Fibroblast of lung (primary cell): ENCODE measurements at regions not wholly inside any gene's neighbourhood (a gene's known extent, or its start where the extent isn't known, plus 50 kb on each side); places are given as distances from the start of the nearest gene placed in this dataset.

ENCODE experiments used
- DNase-seq, 2 donors: peaks; one replicate each; pipeline versions ENCODE4 v3.0.0 to v3.0.0-alpha.2; 2010; ENCODE audit warnings: low read depth in 2 of 2
- H2AFZ ChIP-seq: 2 replicates; pipeline ENCODE4 v1.5.1; 2012; ENCODE audit warnings: low read length, control low read depth, inconsistent platforms
- H3K27ac ChIP-seq: 2 replicates; pipeline ENCODE4 v1.5.1; 2011; ENCODE audit warnings: low read length, control low read depth; ENCODE audit not compliant: insufficient read depth
- H3K27me3 ChIP-seq: 2 replicates; pipeline ENCODE4 v1.5.1; 2011; ENCODE audit warnings: mild to moderate bottlenecking, low read length; ENCODE audit not compliant: control insufficient read depth, insufficient read depth
- H3K36me3 ChIP-seq: 2 replicates; pipeline ENCODE4 v1.5.1; 2011; ENCODE audit warnings: low read length; ENCODE audit not compliant: control insufficient read depth, insufficient read depth
- H3K4me1 ChIP-seq: 2 replicates; pipeline ENCODE4 v1.5.1; 2011; ENCODE audit warnings: low read length; ENCODE audit not compliant: control insufficient read depth, insufficient read depth; ENCODE audit errors: extremely low read depth
- H3K4me2 ChIP-seq: 2 replicates; pipeline ENCODE4 v1.5.1; 2011; ENCODE audit warnings: low read length, control low read depth; ENCODE audit not compliant: insufficient read depth; ENCODE audit errors: extremely low read depth
- H3K4me3 ChIP-seq, 4 experiments: fragments of 200-600 bp in 1 of 4; sonication (generic) in 1 of 4; replicated peaks in 1 of 4; 2 replicates each; pipeline ENCODE4 v1.5.1; 2011 to 2016; ENCODE audit warnings: low read length in 4 of 4, low read depth in 3 of 4, mild to moderate bottlenecking in 3 of 4, control low read depth in 2 of 4, inconsistent platforms in 1 of 4, mixed read lengths in 1 of 4; ENCODE audit not compliant: insufficient read depth in 1 of 4; ENCODE audit errors: control extremely low read depth in 1 of 4
- H3K79me2 ChIP-seq: 2 replicates; pipeline ENCODE4 v1.5.1; 2012; ENCODE audit warnings: mild to moderate bottlenecking, low read length, inconsistent platforms; ENCODE audit not compliant: control insufficient read depth, insufficient read depth
- H3K9ac ChIP-seq: 2 replicates; pipeline ENCODE4 v1.5.1; 2011; ENCODE audit warnings: mild to moderate bottlenecking, low read length, control low read depth; ENCODE audit not compliant: insufficient read depth
- H3K9me3 ChIP-seq: 2 replicates; pipeline ENCODE4 v1.5.1; 2012; ENCODE audit warnings: low read depth, low read length; ENCODE audit not compliant: control insufficient read depth, insufficient read depth
- H4K20me1 ChIP-seq: 2 replicates; pipeline ENCODE4 v1.5.1; 2011; ENCODE audit warnings: low read length; ENCODE audit not compliant: control insufficient read depth, insufficient read depth; ENCODE audit errors: extremely low read depth
- CTCF ChIP-seq, 2 donors: IDR thresholded peaks in 1 of 2; conservative IDR thresholded peaks in 1 of 2; 1 replicate in 1 of 2; 2 replicates in 1 of 2; pipeline ENCODE4 v1.5.1; 2011 to 2012; ENCODE audit warnings: low read length in 2 of 2, control low read depth in 1 of 2, inconsistent platforms in 1 of 2, low read depth in 1 of 2, mild to moderate bottlenecking in 1 of 2
- EZH2 ChIP-seq: IDR thresholded peaks from 2 replicates; pipeline ENCODE4 v1.5.1; 2012; ENCODE audit warnings: low read length, control low read depth, mild to moderate bottlenecking; ENCODE audit errors: missing control alignments

- Histone ChIP-seq H3K79me2 (no peaks in the 10 kb centered on the region), H3K4me1 (no peaks in the 10 kb centered on the region), H3K36me3 (no peaks in the 10 kb centered on the region), H4K20me1 (no peaks in the 10 kb centered on the region), H3K4me3 (no peak overlapping the region), H3K4me2 (no peak overlapping the region), H2AFZ (no peak overlapping the region), H3K27ac (no peak overlapping the region), H3K27me3 (no peaks in the 10 kb centered on the region), H3K9ac (no peak overlapping the region), H3K9me3 (no peaks in the 10 kb centered on the region)
- TF ChIP-seq EZH2 (no peak), CTCF (conservative IDR thresholded peaks at IDR 0.05 in 1 of 2, IDR thresholded peaks at IDR 0.05 in 1 of 2; ENCODE audit: low read depth in 1 of 2, low read length in 2 of 2) (no peak)
- no peak for DNase-seq
Measured at GRCh38 chr11:96960476-96960875, 570.7 kb downstream of the JRKL start.

- Histone ChIP-seq H4K20me1 (no peaks in the 10 kb centered on the region), H2AFZ (no peak overlapping the region), H3K27ac (no peak overlapping the region), H3K4me1 (no peaks in the 10 kb centered on the region), H3K9me3 (no peaks in the 10 kb centered on the region), H3K4me3 (no peak overlapping the region), H3K36me3 (no peaks in the 10 kb centered on the region), H3K27me3 (no peaks in the 10 kb centered on the region), H3K9ac (no peak overlapping the region), H3K4me2 (no peak overlapping the region), H3K79me2 (no peaks in the 10 kb centered on the region)
- no peak for DNase-seq
- TF ChIP-seq EZH2, result no peak
- TF ChIP-seq CTCF (conservative IDR thresholded peaks at IDR 0.05 in 1 of 2, IDR thresholded peaks at IDR 0.05 in 1 of 2; ENCODE audit: low read depth in 1 of 2, low read length in 2 of 2), result no peak
Measured at GRCh38 chr11:96960926-96961325, 571.1 kb downstream of the JRKL start.

- no peaks in the 10 kb centered on the region for H3K79me2 ChIP-seq
- TF ChIP-seq CTCF (conservative IDR thresholded peaks at IDR 0.05 in 1 of 2, IDR thresholded peaks at IDR 0.05 in 1 of 2; ENCODE audit: low read depth in 1 of 2, low read length in 2 of 2) (no peak), EZH2 (no peak)
- DNase-seq, result no peak
- H2AFZ ChIP-seq, result no peak overlapping the region
- H3K27ac ChIP-seq, result no peak overlapping the region
- no peak overlapping the region for H3K4me2 ChIP-seq
- no peaks in the 10 kb centered on the region for H3K9me3 ChIP-seq
- H3K9ac ChIP-seq, result no peak overlapping the region
- H3K4me1 ChIP-seq, result no peaks in the 10 kb centered on the region
- H3K27me3 ChIP-seq, result no peaks in the 10 kb centered on the region
- H3K36me3 ChIP-seq, result no peaks in the 10 kb centered on the region
- H4K20me1 ChIP-seq, result no peaks in the 10 kb centered on the region
- no peak overlapping the region for H3K4me3 ChIP-seq
Measured at GRCh38 chr11:96961931-96962330, 572.1 kb downstream of the JRKL start.
